EL (cell line): ENCODE measurements at regions not wholly inside any gene's neighbourhood (a gene's known extent, or its start where the extent isn't known, plus 50 kb on each side); places are given as distances from the start of the nearest gene placed in this dataset.
"Not testable (repeated sequence)": the region's sequence is repeated elsewhere in the genome, so short reads cannot be mapped to it uniquely, and the experiment has no call there.

Experiments used
- DNase-seq: peaks from one replicate; pipeline ENCODE4 v3.0.0-alpha.2; 2016

- DNase-seq: not testable (repeated sequence)
Observed at GRCh38 chr3:143175940-143176894, 56.6 kb downstream of the CHST2 start.

- DNase-seq: not testable (repeated sequence)
Observed at GRCh38 chr3:143177965-143178364, 58.4 kb downstream of the CHST2 start.

DNA sequence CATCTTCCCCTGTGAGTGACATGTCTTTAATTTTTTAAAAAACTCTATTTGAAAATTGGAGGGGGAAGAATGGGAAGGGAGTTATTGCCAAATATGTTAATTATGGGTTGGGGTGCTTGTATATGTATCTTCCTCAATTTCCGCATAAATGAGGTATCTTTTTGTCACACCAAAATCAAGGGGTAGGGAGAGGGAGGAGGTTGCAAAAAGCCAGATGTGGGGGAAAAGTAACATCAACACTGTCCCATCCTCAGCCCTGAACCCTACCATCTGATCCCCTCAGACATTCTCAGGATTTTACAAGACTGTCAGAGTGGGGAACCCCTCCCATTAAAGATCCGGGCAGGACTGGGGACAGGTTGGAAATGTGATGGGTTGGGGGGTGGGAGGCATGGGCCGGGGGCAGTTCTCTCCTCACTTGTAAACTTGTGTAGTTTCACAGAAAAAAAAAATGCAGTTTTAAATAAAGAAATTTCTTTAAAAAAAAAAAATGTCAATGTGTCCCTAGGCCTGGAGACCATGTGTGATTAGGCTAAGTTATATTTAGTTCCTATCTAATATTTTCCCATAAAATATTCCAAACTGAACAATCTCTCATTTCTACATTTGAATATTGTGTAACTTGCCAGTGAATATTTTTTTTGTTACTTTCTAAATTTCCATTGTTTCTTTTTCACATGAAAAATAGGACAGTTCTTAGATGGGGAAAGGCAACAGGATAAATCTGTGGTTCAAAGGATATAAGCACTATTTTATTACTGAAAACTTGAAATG, 59.4 kb downstream of the CHST2 start:
- DNase-seq: not testable (repeated sequence)

DNA sequence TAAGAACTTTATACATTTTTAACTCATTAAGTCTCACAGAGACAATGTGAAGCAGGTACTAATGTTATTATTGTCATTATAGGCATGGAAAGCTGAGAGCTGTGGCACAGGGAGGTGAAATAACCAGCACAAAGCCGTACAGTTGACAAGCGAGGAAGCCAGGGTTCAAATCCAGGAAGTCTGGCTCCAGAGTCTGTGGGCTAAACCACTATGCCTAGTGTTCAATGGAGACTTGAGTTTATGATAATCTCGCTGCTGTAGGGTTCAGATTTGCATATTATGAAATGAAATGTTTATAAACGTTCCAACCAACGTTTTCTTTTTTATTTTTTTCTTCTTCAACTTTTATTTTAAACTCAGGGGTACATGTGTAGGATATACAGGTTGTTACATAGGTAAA, 60.0 kb downstream of the CHST2 start:
- no peak for DNase-seq

GRCh38 chr3:143180860-143181259, 61.3 kb downstream of the CHST2 start:
- DNase-seq: not testable (repeated sequence)

- not testable (repeated sequence) for DNase-seq
Observed at GRCh38 chr3:143181977-143182376, 62.4 kb downstream of the CHST2 start.

- DNase-seq: no peak
Observed at GRCh38 chr3:143182866-143183664, 63.5 kb downstream of the CHST2 start.

DNA sequence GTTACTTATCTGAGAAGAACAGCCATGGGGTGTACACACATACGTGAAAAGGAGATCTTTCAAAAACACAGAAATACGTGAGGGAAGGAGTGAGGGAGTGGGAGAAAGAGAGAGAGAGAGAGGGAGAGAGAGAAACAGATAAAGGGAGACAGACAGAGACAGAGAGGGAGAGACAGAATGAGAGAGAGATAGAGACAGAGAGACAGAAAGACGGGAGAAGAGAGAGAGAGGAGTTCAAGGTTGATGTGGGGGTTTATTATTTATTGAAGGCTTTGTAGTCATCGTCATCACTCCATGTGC, 64.0 kb downstream of the CHST2 start:
- no peak for DNase-seq

GRCh38 chr3:143184099-143184498, 64.5 kb downstream of the CHST2 start:
- no peak for DNase-seq

GRCh38 chr3:143185401-143185800, 65.8 kb downstream of the CHST2 start:
- DNase-seq: no peak

DNA sequence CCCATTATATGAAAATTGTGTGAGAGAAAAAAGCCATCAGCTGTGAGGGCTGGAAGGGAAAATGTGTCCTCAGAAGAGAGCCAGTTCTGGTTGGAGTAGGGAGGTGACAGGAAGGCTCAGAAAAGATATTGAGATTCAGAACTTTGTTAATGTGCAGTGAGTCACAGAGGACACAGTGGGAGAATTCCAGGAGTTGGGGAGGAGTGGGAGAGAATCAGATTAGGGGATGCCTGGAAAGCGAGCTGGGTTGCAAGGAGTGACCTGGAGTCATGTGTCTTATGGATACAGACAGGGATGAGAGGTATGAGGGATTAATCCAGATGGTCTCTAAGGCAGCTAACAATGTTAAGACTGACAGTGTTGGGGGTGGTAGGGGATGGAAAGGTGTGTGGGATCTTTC, 67.5 kb downstream of the CHST2 start:
- DNase-seq: no peak

GRCh38 chr3:143188881-143189280, 69.3 kb downstream of the CHST2 start:
- DNase-seq: no peak

DNA sequence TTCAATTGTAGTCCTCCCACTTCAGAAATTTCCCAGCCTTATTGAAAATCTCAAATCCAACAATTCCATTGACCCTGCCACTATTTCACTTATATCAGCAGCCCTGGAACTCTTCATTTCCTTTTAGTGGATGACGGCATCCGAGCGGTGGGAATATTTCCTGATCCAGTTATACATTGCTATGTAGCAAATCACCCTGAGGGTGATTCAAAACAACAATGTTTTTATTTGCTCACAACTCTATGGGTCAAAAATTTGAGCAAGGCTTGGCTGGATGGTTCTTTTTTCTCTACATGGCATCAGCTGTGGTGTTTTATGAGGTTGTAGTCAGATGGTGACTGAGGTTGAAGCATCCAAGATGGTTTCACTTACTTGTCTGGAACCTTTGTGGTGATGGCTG, 70.5 kb downstream of the CHST2 start:
- DNase-seq: no peak

- DNase-seq: no peak
Observed at GRCh38 chr3:143192193-143192592, 72.6 kb downstream of the CHST2 start.

DNA sequence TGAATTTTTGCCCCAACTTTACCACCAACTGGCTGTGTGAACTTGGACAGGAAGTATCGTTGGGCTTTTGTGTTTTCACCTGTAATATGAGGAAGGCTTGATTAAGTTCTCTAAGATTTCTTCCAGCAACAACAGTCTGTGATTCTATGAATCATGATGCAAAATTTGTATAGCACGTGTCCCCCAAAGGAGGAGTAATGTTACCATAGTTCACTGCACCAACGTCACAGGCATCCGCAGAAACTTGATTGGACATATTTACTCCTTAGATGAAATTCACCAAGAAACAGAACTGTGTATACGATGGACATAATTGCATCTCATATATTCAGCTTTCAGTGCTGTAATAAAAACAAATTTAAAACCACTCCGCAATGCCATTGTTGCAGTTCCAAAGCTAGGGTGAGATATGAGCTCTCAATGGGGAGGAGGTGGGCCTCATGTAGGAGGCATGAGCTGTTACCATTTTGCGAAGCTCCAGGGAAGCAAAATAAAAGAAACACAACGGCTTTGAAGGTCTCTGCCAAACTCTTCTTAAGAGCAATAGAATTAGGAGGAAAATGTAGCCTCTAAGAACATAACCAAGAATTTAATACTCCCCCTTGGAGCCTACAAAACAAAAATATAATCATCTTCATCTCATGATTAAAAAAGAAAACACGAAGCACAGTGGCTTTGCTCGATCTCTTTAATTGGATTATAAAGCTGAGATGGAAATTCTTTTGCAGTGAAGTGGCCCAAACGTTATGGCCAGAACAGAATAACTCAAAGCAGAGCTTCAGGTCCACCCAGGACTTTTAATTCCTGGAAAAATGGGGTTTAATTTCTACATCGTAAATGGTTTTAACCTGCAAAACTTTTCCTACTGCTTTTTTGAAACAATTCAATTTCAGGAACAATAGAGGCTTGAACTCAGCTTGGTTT, 80.7 kb downstream of the CHST2 start:
- DNase-seq: peak; percentile 34

- no peak for DNase-seq
Observed at GRCh38 chr3:143201045-143201444, 81.5 kb downstream of the CHST2 start.

DNA sequence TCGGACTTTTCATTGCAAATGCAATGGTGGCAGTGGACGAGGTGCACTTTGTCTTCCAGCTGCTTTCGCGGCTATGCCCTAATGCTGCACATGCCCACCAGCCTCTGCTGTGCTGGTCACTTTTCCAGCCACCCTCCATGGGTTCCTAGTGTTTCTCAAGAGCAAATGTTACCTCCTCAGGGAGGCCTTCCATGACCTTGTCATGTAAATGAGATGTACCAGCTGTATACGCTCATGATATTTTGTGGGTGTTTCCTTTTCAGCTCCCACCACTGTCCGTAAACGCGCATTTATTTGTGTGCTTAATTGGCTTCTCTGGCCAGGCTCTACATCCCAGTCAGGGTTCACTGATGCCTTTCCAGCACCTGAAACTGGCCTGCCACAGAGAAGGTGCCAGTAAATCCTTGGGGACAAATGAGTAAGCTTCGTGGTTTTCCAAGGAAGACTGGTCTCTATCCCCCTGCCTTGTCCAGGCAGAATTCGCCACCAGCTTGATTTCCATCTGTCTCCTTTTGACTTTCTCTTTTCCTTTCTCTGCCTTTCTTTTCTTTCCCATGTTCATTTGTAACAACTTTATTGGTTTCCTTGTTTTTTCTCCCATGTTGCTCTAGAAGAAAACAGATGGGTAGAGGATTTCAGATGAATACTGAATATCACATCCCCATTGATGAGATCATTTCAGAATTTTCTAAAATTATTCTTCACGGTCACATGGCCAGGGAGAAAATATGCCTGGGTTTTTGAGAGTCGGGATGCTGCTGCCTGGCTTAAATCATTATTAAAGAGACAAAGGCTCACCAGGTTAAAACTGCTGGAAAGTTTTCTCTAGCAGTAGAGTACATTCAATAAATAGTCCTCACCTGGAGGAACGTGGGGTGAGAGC, 82.5 kb downstream of the CHST2 start:
- no peak for DNase-seq

DNA sequence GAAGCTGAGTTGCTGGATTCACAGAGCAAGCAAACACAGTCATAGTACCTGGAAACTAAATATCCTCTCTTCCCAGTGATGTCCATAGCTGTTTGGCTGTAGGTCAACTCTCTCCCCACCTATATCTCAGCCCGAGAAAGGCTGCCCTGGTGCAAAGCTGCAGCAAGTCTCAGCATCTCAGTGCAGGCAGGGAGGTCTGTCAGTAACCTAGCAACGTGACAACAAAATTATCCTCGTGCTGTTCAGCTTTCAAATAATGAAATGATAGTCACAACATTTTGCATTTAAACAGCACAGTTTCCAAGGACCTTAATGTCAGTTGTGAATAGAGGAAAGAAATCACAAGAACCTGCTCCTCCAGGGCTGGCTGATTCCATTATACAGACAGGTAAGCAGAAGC, 83.6 kb downstream of the CHST2 start:
- no peak for DNase-seq

DNA sequence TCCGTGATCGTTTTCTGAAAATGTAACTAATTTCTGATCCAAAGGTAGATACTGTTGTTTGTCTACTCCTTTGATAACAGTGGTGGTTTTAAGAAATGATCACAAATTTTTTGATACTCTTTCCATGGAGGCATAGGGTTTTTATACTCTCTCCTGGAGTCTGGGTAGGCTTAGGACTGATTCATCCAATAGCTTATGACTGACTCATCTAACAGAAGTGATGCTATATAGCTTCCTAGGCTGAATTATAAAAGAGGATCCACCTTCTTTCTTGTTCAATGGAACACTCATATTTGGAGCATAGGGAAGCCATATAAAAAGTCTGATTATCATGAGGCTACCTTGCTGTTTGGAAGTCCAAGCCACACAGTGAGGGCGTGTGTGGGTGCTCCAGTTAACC, 84.3 kb downstream of the CHST2 start:
- peak; percentile 58 for DNase-seq

- DNase-seq: no peak
Observed at GRCh38 chr3:143206955-143207337, 87.4 kb downstream of the CHST2 start.

DNA sequence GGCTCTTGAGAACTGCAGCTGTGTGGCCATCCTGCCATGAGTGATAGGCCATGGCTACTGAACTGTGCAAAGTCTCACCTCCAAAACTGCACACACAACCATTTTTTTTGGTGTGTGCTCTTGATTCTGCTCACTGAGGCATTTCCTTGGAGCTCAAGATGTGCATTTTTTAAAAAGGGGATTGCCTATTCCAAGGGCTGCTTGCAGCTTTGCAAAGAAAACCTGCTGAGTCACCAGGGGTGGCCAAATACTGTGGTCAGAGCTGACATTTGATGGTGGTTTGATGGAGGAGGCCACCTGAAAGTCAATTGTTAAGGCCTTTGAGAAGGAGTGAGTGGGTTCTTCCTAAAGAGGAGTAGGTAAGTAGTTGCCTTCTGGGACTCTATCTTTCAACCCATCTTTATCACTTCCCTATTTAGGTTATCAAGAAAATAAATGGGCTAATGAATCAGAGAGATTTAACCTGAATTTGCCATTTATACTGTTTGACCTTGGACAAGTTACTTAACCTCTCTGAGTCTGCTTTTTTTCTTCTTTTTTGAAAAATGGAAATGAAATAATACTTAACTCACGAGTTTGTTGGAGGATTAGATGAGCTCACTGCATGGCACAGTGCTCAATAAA, 87.9 kb downstream of the CHST2 start:
- peak; percentile 22 for DNase-seq
